SK-N-SH (cell line): ENCODE measurements at regions not wholly inside any gene's neighbourhood (a gene's known extent, or its start where the extent isn't known, plus 50 kb on each side); places are given as distances from the start of the nearest gene placed in this dataset.

ENCODE experiments used
- CTCF ChIA-PET: fragments of 300-600, 350-600 bp; formaldehyde crosslinking; extraction: SDS; loops from one replicate; lab custom pipeline; 2021; lab: Yijun Ruan, JAX
- POLR2A ChIA-PET: fragments of 350-600 bp; sonication (Branson Sonifier 250); formaldehyde crosslinking; extraction: SDS; loops from one replicate; lab custom pipeline; 2020; ENCODE audit warnings: antibody characterized with exemption, inconsistent platforms; lab: Yijun Ruan, JAX
- DNase-seq: peaks from one replicate; pipeline ENCODE4 v3.0.0; 2012
- H2AFZ ChIP-seq: fragments of 200-600 bp; sonication (generic); 2 replicates; pipeline ENCODE4 v1.8.1; 2016; ENCODE audit warnings: antibody characterized with exemption, mild to moderate bottlenecking, low read depth
- H3F3A ChIP-seq: fragments of 200-600 bp; sonication (generic); replicated peaks from 2 replicates; pipeline ENCODE3; 2016; ENCODE audit warnings: antibody characterized with exemption, mild to moderate bottlenecking; ENCODE audit not compliant: insufficient read depth
- H3K27ac ChIP-seq, 2 experiments: fragments of 200-500 bp in 1 of 2; fragments of 200-600 bp in 1 of 2; sonication (Bioruptor generic) in 1 of 2; sonication (generic), shearing (Covaris generic) in 1 of 2; 2 replicates each; pipeline versions ENCODE4 v1.5.1 to v1.6.1; 2014 to 2016; ENCODE audit warnings: low read depth in 2 of 2, inconsistent platforms in 1 of 2, low read length in 1 of 2, mild to moderate bottlenecking in 1 of 2, mixed read lengths in 1 of 2
- H3K27me3 ChIP-seq: fragments of 200-600 bp; sonication (generic), shearing (Covaris generic); 2 replicates; pipeline ENCODE4 v1.6.1; 2016; ENCODE audit warnings: mixed run types; ENCODE audit not compliant: insufficient read depth
- H3K36me3 ChIP-seq, 2 experiments: fragments of 200-500 bp in 1 of 2; fragments of 200-600 bp in 1 of 2; sonication (Bioruptor generic) in 1 of 2; sonication (generic) in 1 of 2; replicated peaks in 1 of 2; 2 replicates each; pipeline versions ENCODE3 to v1.5.1; 2014 to 2016; ENCODE audit warnings: low read length in 1 of 2, mild to moderate bottlenecking in 1 of 2; ENCODE audit not compliant: insufficient read depth in 2 of 2, control insufficient read depth in 1 of 2
- H3K4me1 ChIP-seq, 2 experiments: fragments of 200-500 bp in 1 of 2; fragments of 200-600 bp in 1 of 2; sonication (Bioruptor generic) in 1 of 2; sonication (generic), shearing (Covaris generic) in 1 of 2; 2 replicates each; pipeline versions ENCODE4 v1.5.1 to v1.6.1; 2014 to 2016; ENCODE audit warnings: low read depth in 1 of 2, low read length in 1 of 2, mixed run types in 1 of 2; ENCODE audit not compliant: insufficient read depth in 2 of 2, control insufficient read depth in 1 of 2
- H3K4me2 ChIP-seq: fragments of 200-600 bp; sonication (generic), shearing (Covaris generic); 2 replicates; pipeline ENCODE4 v1.6.1; 2017; ENCODE audit warnings: mixed run types
- H3K4me3 ChIP-seq, 2 experiments: fragments of 200-500 bp in 1 of 2; fragments of 200-600 bp in 1 of 2; sonication (Bioruptor generic) in 1 of 2; sonication (generic), shearing (Covaris generic) in 1 of 2; 2 replicates each; pipeline versions ENCODE4 v1.5.1 to v1.8.1; 2014 to 2016; ENCODE audit warnings: low read depth in 2 of 2, inconsistent platforms in 1 of 2, low read length in 1 of 2, mild to moderate bottlenecking in 1 of 2, mixed read lengths in 1 of 2, moderate library complexity in 1 of 2
- H3K79me2 ChIP-seq: fragments of 200-600 bp; sonication (generic); 2 replicates; pipeline ENCODE4 v1.8.1; 2017; ENCODE audit warnings: mild to moderate bottlenecking; ENCODE audit not compliant: insufficient read depth
- H3K9ac ChIP-seq: fragments of 200-600 bp; sonication (generic); 2 replicates; pipeline ENCODE4 v1.6.1; 2017; ENCODE audit warnings: mixed run types
- H3K9me2 ChIP-seq: fragments of 200-600 bp; sonication (generic); 2 replicates; pipeline ENCODE4 v1.6.1; 2017; ENCODE audit warnings: mixed run types
- H3K9me3 ChIP-seq: fragments of 200-600 bp; sonication (generic); 2 replicates; pipeline ENCODE4 v1.6.1; 2017; ENCODE audit warnings: mixed run types, mild to moderate bottlenecking, moderate library complexity
- H4K20me1 ChIP-seq: fragments of 200-600 bp; sonication (generic); 2 replicates; pipeline ENCODE4 v1.6.1; 2017; ENCODE audit warnings: mild to moderate bottlenecking, mixed run types; ENCODE audit not compliant: insufficient read depth
- EP300 ChIP-seq, 2 experiments: IDR thresholded peaks; 2 replicates each; pipeline versions ENCODE4 v1.4.0 to v1.6.1; 2012; ENCODE audit warnings: borderline replicate concordance in 1 of 2, low read depth in 1 of 2, low read length in 1 of 2
- EZH2phosphoT487 ChIP-seq: fragments of 200-600 bp; sonication (generic); IDR thresholded peaks from 2 replicates; pipeline ENCODE4 v1.6.1; 2017; ENCODE audit warnings: low read depth, mixed run types, mild to moderate bottlenecking, antibody characterized with exemption, moderate library complexity, borderline replicate concordance
- FOSL2 ChIP-seq: IDR thresholded peaks from 2 replicates; pipeline ENCODE4 v1.4.0; 2012; ENCODE audit warnings: low read depth, mild to moderate bottlenecking, moderate library complexity, borderline replicate concordance
- FOXJ3 ChIP-seq: sonication (generic); formaldehyde crosslinking; IDR thresholded peaks from 2 replicates; pipeline ENCODE4 v1.5.1; 2020; ENCODE audit warnings: mild to moderate bottlenecking, missing genetic modification reagents
- IRF3 ChIP-seq: fragments of 150-350 bp; IDR thresholded peaks from 2 replicates; pipeline ENCODE4 v1.6.1; 2016; ENCODE audit warnings: mild to moderate bottlenecking, low read depth, low read length
- JUND ChIP-seq: IDR thresholded peaks from 2 replicates; pipeline ENCODE4 v1.4.0; 2012
- NFIC ChIP-seq: IDR thresholded peaks from 2 replicates; pipeline ENCODE4 v1.4.0; 2012; ENCODE audit warnings: borderline replicate concordance
- POLR2AphosphoS5 ChIP-seq: IDR thresholded peaks from 2 replicates; pipeline ENCODE4 v1.6.1; 2012; ENCODE audit warnings: low read depth, low read length
- RAD21 ChIP-seq: IDR thresholded peaks from 2 replicates; pipeline ENCODE4 v1.6.1; 2012; ENCODE audit warnings: mild to moderate bottlenecking, low read length
- REST ChIP-seq: IDR thresholded peaks from 2 replicates; pipeline ENCODE4 v1.6.1; 2012; ENCODE audit warnings: mild to moderate bottlenecking, low read depth, low read length, moderate library complexity
- RFX5 ChIP-seq: IDR thresholded peaks from 2 replicates; pipeline ENCODE4 v1.6.1; 2012; ENCODE audit warnings: mild to moderate bottlenecking, improper control_type of control experiment, low read length
- SIN3A ChIP-seq: IDR thresholded peaks from 2 replicates; pipeline ENCODE4 v1.6.1; 2012; ENCODE audit warnings: low read depth, mild to moderate bottlenecking, low read length, moderate library complexity, borderline replicate concordance
- TAF1 ChIP-seq: IDR thresholded peaks from 2 replicates; pipeline ENCODE4 v1.6.1; 2012; ENCODE audit warnings: low read depth, mild to moderate bottlenecking, low read length, moderate library complexity, borderline replicate concordance
- TCF12 ChIP-seq: IDR thresholded peaks from 2 replicates; pipeline ENCODE4 v1.4.0; 2012
- TEAD4 ChIP-seq: IDR thresholded peaks from 2 replicates; pipeline ENCODE4 v1.4.0; 2012; ENCODE audit warnings: mild to moderate bottlenecking, borderline replicate concordance; ENCODE audit not compliant: insufficient read depth
- USF2 ChIP-seq: fragments of 150-350 bp; IDR thresholded peaks from 2 replicates; pipeline ENCODE4 v1.6.1; 2017; ENCODE audit warnings: antibody characterized with exemption, low read length, low read depth, borderline replicate concordance
- ZBTB33 ChIP-seq: IDR thresholded peaks from 2 replicates; pipeline ENCODE4 v1.4.0; 2012; ENCODE audit warnings: low read depth, borderline replicate concordance
- WGBS: methylation state at CpG from one replicate; pipeline ENCODE4 v1.1.6; 2017; ENCODE audit warnings: low lambda C conversion rate; 5-methylcytosine and 5-hydroxymethylcytosine counted together
- TF ChIP-seq, protein P1 (sequence below): IDR thresholded peaks from 2 replicates; pipeline ENCODE4 v1.4.0; 2012; ENCODE audit warnings: low read depth
- TF ChIP-seq, protein P2 (sequence below): fragments of 200-600 bp; sonication (generic); IDR thresholded peaks from 2 replicates; pipeline ENCODE4 v1.6.1; 2017; ENCODE audit warnings: antibody characterized with exemption, mild to moderate bottlenecking, moderate library complexity

GRCh38 chr5:92956886-92957285 lies 624.1 kb downstream of the NR2F1-AS1 start:
- no peak for DNase-seq
- Histone ChIP-seq H3K9ac (no peak overlapping the region), H3K9me3 (no peaks in the 10 kb centered on the region), H3K4me3 (no peak overlapping the region), H3K9me2 (no peaks in the 10 kb centered on the region), H2AFZ (no peak overlapping the region), H3K36me3 (no peaks in the 10 kb centered on the region), H3K4me1 (no peaks in the 10 kb centered on the region), H3K27ac (no peak overlapping the region), H3K4me2 (no peak overlapping the region), H3F3A (no peaks in the 10 kb centered on the region), H3K79me2 (no peaks in the 10 kb centered on the region), H3K27me3 (no peaks in the 10 kb centered on the region), H4K20me1 (no peaks in the 10 kb centered on the region)
- no peak for TF ChIP-seq REST
- TF ChIP-seq EP300 (IDR thresholded peaks at IDR 0.05; ENCODE audit: borderline replicate concordance in 1 of 2, low read depth in 1 of 2, low read length in 1 of 2): no peak
- no peak for TF ChIP-seq EZH2phosphoT487
- ChIA-PET CTCF (no interaction called here), POLR2A (no interaction called here)
- WGBS: 79% methylated on average over 5 of the region's 5 CpGs

DNA sequence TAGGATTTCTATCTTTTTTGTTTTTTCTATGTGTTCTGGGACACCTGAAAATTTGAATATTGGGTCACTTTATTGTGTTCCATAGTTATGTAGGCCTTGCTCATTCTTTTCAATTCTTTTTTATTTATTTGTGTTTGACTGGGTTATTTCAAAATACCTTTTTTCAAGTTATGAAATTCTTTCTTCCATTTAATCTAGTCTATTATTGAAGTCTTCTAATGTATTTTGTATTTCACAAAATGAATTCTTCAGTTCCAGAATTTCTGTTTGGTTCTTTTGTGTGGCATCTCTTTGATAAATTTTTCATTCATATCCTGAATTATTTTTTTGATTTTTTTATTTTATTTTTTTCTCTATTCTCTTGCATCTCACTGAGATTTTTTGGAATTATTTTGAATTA lies 628.8 kb downstream of the NR2F1-AS1 start:
- Histone ChIP-seq H3F3A (no peaks in the 10 kb centered on the region), H3K27ac (no peak overlapping the region), H3K9me2 (no peaks in the 10 kb centered on the region), H3K27me3 (no peaks in the 10 kb centered on the region), H3K4me3 (no peak overlapping the region), H4K20me1 (no peaks in the 10 kb centered on the region), H3K4me2 (no peak overlapping the region), H3K79me2 (no peaks in the 10 kb centered on the region), H3K4me1 (no peaks in the 10 kb centered on the region), H3K36me3 (no peaks in the 10 kb centered on the region), H3K9ac (no peak overlapping the region), H3K9me3 (no peaks in the 10 kb centered on the region), H2AFZ (no peak overlapping the region)
- ChIA-PET POLR2A (no interaction called here), CTCF (no interaction called here)
- TF ChIP-seq, protein P1, sequence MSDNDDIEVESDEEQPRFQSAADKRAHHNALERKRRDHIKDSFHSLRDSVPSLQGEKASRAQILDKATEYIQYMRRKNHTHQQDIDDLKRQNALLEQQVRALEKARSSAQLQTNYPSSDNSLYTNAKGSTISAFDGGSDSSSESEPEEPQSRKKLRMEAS: no peak
- no peak for TF ChIP-seq FOXJ3 (CRISPR knock-in tag)
- no peak for TF ChIP-seq NFIC
- no peak for TF ChIP-seq FOSL2
- no peak for TF ChIP-seq TCF12
- no peak for TF ChIP-seq JUND
- no peak for TF ChIP-seq RFX5
- TF ChIP-seq IRF3: no peak
- TF ChIP-seq SIN3A: no peak
- no peak for TF ChIP-seq RAD21
- no peak for TF ChIP-seq TAF1
- TF ChIP-seq EP300 (IDR thresholded peaks at IDR 0.05; ENCODE audit: borderline replicate concordance in 1 of 2, low read depth in 1 of 2, low read length in 1 of 2): no peak
- TF ChIP-seq TEAD4: no peak
- no peak for TF ChIP-seq USF2
- TF ChIP-seq, protein P2, sequence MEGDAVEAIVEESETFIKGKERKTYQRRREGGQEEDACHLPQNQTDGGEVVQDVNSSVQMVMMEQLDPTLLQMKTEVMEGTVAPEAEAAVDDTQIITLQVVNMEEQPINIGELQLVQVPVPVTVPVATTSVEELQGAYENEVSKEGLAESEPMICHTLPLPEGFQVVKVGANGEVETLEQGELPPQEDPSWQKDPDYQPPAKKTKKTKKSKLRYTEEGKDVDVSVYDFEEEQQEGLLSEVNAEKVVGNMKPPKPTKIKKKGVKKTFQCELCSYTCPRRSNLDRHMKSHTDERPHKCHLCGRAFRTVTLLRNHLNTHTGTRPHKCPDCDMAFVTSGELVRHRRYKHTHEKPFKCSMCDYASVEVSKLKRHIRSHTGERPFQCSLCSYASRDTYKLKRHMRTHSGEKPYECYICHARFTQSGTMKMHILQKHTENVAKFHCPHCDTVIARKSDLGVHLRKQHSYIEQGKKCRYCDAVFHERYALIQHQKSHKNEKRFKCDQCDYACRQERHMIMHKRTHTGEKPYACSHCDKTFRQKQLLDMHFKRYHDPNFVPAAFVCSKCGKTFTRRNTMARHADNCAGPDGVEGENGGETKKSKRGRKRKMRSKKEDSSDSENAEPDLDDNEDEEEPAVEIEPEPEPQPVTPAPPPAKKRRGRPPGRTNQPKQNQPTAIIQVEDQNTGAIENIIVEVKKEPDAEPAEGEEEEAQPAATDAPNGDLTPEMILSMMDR: no peak
- TF ChIP-seq ZBTB33: no peak
- TF ChIP-seq POLR2AphosphoS5: no peak
- DNase-seq: no peak
